Osteoblast (primary cell): ENCODE measurements at regions not wholly inside any gene's neighbourhood (a gene's known extent, or its start where the extent isn't known, plus 50 kb on each side); places are given as distances from the start of the nearest gene placed in this dataset.

Experiments
- DNase-seq: peaks from one replicate; pipeline ENCODE4 v3.0.0; 2011; ENCODE audit warnings: low spot score, mixed read lengths; ENCODE audit not compliant: insufficient read length; ENCODE audit errors: missing footprints
- H2AFZ ChIP-seq: 2 replicates; pipeline ENCODE4 v1.6.0; 2011; ENCODE audit warnings: mild to moderate bottlenecking, low read length
- H3K27ac ChIP-seq: 2 replicates; pipeline ENCODE4 v1.5.1; 2011; ENCODE audit warnings: mild to moderate bottlenecking, low read depth, low read length, moderate library complexity
- H3K27me3 ChIP-seq: 2 replicates; pipeline ENCODE4 v1.6.0; 2012; ENCODE audit warnings: mild to moderate bottlenecking, control low read depth, inconsistent platforms, low read length, moderate library complexity; ENCODE audit not compliant: insufficient read depth
- H3K36me3 ChIP-seq: 2 replicates; pipeline ENCODE4 v1.5.1; 2011; ENCODE audit warnings: mild to moderate bottlenecking, low read length, control low read depth, moderate library complexity; ENCODE audit not compliant: insufficient read depth
- H3K4me1 ChIP-seq: 2 replicates; pipeline ENCODE4 v1.5.1; 2011; ENCODE audit warnings: mild to moderate bottlenecking, low read length, control low read depth, moderate library complexity; ENCODE audit not compliant: insufficient read depth
- H3K4me2 ChIP-seq: 2 replicates; pipeline ENCODE4 v1.6.0; 2011; ENCODE audit warnings: mild to moderate bottlenecking, low read length; ENCODE audit not compliant: insufficient read depth
- H3K4me3 ChIP-seq: fragments of 200-600 bp; sonication (generic); 3 replicates; pipeline ENCODE4 v1.5.1; 2012; ENCODE audit warnings: mild to moderate bottlenecking, low read length, inconsistent platforms; ENCODE audit not compliant: insufficient read depth
- H3K79me2 ChIP-seq: 2 replicates; pipeline ENCODE4 v1.6.0; 2012; ENCODE audit warnings: mild to moderate bottlenecking, low read length, control low read depth, inconsistent platforms; ENCODE audit not compliant: insufficient read depth
- H3K9me3 ChIP-seq: 2 replicates; pipeline ENCODE4 v1.5.1; 2011; ENCODE audit warnings: low read depth, low read length, control low read depth
- H4K20me1 ChIP-seq: 2 replicates; pipeline ENCODE4 v1.6.0; 2012; ENCODE audit warnings: mild to moderate bottlenecking, low read length, control low read depth; ENCODE audit not compliant: insufficient read depth
- CTCF ChIP-seq: IDR thresholded peaks from 2 replicates; pipeline ENCODE4 v1.5.1; 2011; ENCODE audit warnings: mild to moderate bottlenecking, low read depth, low read length, moderate library complexity; ENCODE audit errors: extremely low read depth

- peak overlapping the region; percentile 82 for H2AFZ ChIP-seq
- H3K27ac ChIP-seq: peak overlapping the region; percentile 72
- no peaks in the 10 kb centered on the region for H3K27me3 ChIP-seq
- no peaks in the 10 kb centered on the region for H3K9me3 ChIP-seq
- H3K79me2 ChIP-seq: no peaks in the 10 kb centered on the region
- no peaks in the 10 kb centered on the region for H4K20me1 ChIP-seq
- peak; percentile 98 for DNase-seq
- no peak for TF ChIP-seq CTCF
- peak overlapping the region; percentile 64 for H3K4me3 ChIP-seq
- H3K4me2 ChIP-seq: peak overlapping the region; percentile 75
- no peaks in the 10 kb centered on the region for H3K36me3 ChIP-seq
- peaks cover 25% of the 10 kb centered on the region for H3K4me1 ChIP-seq
These were observed 54.1 kb upstream of the CDKN2AIPNL start for GRCh38 chr5:134465816-134466240.

- DNase-seq: no peak
- Histone ChIP-seq H3K27me3 (no peaks in the 10 kb centered on the region), H2AFZ (no peak overlapping the region), H3K4me3 (no peak overlapping the region), H3K9me3 (no peaks in the 10 kb centered on the region), H3K4me2 (no peak overlapping the region), H4K20me1 (no peaks in the 10 kb centered on the region), H3K36me3 (no peaks in the 10 kb centered on the region), H3K79me2 (no peaks in the 10 kb centered on the region), H3K27ac (no peak overlapping the region), H3K4me1 (peaks cover 25% of the 10 kb centered on the region)
- TF ChIP-seq CTCF: no peak
These were observed 53.5 kb upstream of the CDKN2AIPNL start for GRCh38 chr5:134464988-134465815.

GRCh38 chr5:134463991-134464760 is 52.5 kb upstream of the CDKN2AIPNL start:
- Histone ChIP-seq H3K79me2 (no peaks in the 10 kb centered on the region), H3K9me3 (no peaks in the 10 kb centered on the region), H2AFZ (peak overlapping the region; percentile 42), H3K4me2 (no peak overlapping the region), H3K27me3 (no peaks in the 10 kb centered on the region), H3K36me3 (no peaks in the 10 kb centered on the region), H4K20me1 (no peaks in the 10 kb centered on the region), H3K4me1 (peaks cover 25% of the 10 kb centered on the region), H3K4me3 (no peak overlapping the region), H3K27ac (peak overlapping the region; percentile 8)
- DNase-seq: no peak
- TF ChIP-seq CTCF: no peak

GRCh38 chr5:134463176-134463720 is 51.6 kb upstream of the CDKN2AIPNL start:
- no peak overlapping the region for H3K4me2 ChIP-seq
- no peaks in the 10 kb centered on the region for H3K9me3 ChIP-seq
- no peak overlapping the region for H3K27ac ChIP-seq
- no peaks in the 10 kb centered on the region for H3K79me2 ChIP-seq
- H3K4me1 ChIP-seq: peaks cover 24% of the 10 kb centered on the region
- no peak for TF ChIP-seq CTCF
- no peak overlapping the region for H2AFZ ChIP-seq
- H3K36me3 ChIP-seq: no peaks in the 10 kb centered on the region
- H3K27me3 ChIP-seq: no peaks in the 10 kb centered on the region
- H3K4me3 ChIP-seq: no peak overlapping the region
- H4K20me1 ChIP-seq: no peaks in the 10 kb centered on the region
- no peak for DNase-seq
